ENCODE measurements at regions not wholly inside any gene's neighbourhood (a gene's known extent, or its start where the extent isn't known, plus 50 kb on each side); places are given as distances from the start of the nearest gene placed in this dataset.

GRCh38 chr16:85385463-85386331 is 227.4 kb upstream of the GSE1 start:
- TF ChIP-seq EZH2 (IDR thresholded peaks at IDR 0.05; ENCODE audit: insufficient read depth, poor library complexity, severe bottlenecking) (no peak), EZH2phosphoT487 (IDR thresholded peaks at IDR 0.05; ENCODE audit: insufficient read depth, low read depth) (no peak)
